Chondrocyte (in vitro differentiated cells): ENCODE measurements at regions not wholly inside any gene's neighbourhood (a gene's known extent, or its start where the extent isn't known, plus 50 kb on each side); places are given as distances from the start of the nearest gene placed in this dataset.
"Not testable (repeated sequence)": the region's sequence is repeated elsewhere in the genome, so short reads cannot be mapped to it uniquely, and the experiment has no call there.

Source experiments
- DNase-seq: peaks from one replicate; pipeline ENCODE4 v3.0.0; 2021; ENCODE audit warnings: mixed read lengths, low spot score
- H3K27ac Mint-ChIP-seq: one replicate; pipeline ENCODE4 v1.8.0; 2021; ENCODE audit warnings: mild to moderate bottlenecking, moderate library complexity, mixed read lengths; ENCODE audit not compliant: unreplicated experiment
- H3K27me3 Mint-ChIP-seq: 2 replicates; pipeline ENCODE4 v1.8.0; 2021; ENCODE audit warnings: low read depth, mixed read lengths
- H3K36me3 Mint-ChIP-seq: 2 replicates; pipeline ENCODE4 v1.8.0; 2021; ENCODE audit warnings: low read depth, mixed read lengths
- H3K4me1 Mint-ChIP-seq: 2 replicates; pipeline ENCODE4 v1.8.0; 2021; ENCODE audit warnings: low read depth, mild to moderate bottlenecking, mixed read lengths
- H3K4me3 Mint-ChIP-seq: one replicate; pipeline ENCODE4 v1.8.0; 2021; ENCODE audit warnings: mild to moderate bottlenecking, moderate library complexity, mixed read lengths; ENCODE audit not compliant: unreplicated experiment
- H3K9me3 Mint-ChIP-seq: 2 replicates; pipeline ENCODE4 v1.8.0; 2021; ENCODE audit warnings: low read depth, mixed read lengths
- TF ChIP-seq, protein P1 (sequence below): fragments of 200-600 bp; sonication (generic); IDR thresholded peaks from 2 replicates; pipeline ENCODE4 v1.5.0; 2021; ENCODE audit warnings: antibody characterized with exemption, mild to moderate bottlenecking, moderate library complexity

DNA sequence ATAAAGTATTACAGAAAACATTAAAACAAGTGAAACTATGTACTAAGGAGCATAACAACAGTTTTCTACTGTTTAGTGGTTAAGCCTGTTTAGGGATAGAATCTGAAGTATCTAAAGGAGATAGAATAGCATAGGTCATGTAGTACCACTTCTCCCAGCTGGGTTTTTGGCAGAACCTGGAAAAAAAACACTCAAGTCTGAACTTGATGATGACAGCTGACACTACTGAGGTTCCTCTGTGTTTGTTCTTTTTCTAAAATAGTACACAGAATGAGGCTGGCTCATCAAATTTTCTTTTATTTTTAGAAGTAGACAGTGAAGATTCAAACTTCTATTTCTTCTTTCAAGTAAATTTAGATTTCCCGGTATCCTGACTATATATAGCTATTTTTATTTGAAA is 203.8 kb upstream of the ACO1 start:
- Mint-ChIP-seq H3K9me3 (peaks cover 2% of the 10 kb centered on the region), H3K27me3 (peaks cover 3% of the 10 kb centered on the region), H3K27ac (no peak overlapping the region), H3K4me1 (no peaks in the 10 kb centered on the region), H3K36me3 (no peaks in the 10 kb centered on the region), H3K4me3 (no peak overlapping the region)
- TF ChIP-seq, protein P1, sequence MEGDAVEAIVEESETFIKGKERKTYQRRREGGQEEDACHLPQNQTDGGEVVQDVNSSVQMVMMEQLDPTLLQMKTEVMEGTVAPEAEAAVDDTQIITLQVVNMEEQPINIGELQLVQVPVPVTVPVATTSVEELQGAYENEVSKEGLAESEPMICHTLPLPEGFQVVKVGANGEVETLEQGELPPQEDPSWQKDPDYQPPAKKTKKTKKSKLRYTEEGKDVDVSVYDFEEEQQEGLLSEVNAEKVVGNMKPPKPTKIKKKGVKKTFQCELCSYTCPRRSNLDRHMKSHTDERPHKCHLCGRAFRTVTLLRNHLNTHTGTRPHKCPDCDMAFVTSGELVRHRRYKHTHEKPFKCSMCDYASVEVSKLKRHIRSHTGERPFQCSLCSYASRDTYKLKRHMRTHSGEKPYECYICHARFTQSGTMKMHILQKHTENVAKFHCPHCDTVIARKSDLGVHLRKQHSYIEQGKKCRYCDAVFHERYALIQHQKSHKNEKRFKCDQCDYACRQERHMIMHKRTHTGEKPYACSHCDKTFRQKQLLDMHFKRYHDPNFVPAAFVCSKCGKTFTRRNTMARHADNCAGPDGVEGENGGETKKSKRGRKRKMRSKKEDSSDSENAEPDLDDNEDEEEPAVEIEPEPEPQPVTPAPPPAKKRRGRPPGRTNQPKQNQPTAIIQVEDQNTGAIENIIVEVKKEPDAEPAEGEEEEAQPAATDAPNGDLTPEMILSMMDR: no peak
- DNase-seq: no peak

DNA sequence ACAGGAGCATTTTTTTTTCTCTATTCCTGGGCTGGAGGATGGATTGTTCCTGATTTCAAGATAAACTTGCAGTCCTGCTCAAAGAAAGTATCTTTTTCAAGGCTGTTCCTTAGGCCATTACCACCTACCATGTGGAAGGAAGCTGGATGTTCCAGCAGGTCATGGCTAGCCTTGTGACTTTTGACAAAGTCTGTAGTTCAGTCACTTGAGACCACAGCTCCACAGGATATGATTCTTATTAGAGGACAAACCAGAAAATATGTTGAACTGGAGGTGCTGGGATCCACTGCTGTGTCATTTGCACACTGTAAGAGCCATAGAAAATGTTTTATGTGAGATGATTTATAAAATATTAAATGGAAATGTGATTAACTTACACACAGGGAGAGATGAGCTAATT is 184.2 kb upstream of the ACO1 start:
- Mint-ChIP-seq H3K4me1 (no peaks in the 10 kb centered on the region), H3K27me3 (no peaks in the 10 kb centered on the region), H3K4me3 (no peak overlapping the region), H3K9me3 (peaks cover 3% of the 10 kb centered on the region), H3K36me3 (no peaks in the 10 kb centered on the region), H3K27ac (no peak overlapping the region)
- TF ChIP-seq, protein P1: no peak
- no peak for DNase-seq

DNA sequence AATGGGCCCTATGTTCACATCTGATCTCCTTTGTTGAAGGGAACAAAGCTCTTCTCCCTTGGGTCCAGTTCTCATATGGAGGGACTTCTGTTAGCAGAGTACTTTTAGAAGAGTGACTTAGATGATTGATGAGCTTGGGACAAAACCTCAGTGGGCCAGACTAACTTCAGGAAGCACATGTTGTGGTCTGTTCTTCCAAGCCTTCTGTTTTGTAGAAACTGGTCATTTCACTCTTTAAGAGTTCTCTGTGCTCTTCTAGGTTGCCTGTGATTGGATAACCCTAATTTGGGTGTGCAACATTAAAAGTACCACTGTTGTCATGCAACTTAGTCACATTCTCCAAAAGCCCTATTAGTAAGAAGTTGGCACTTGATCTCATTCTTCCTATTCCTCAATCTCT is 183.5 kb upstream of the ACO1 start:
- Mint-ChIP-seq H3K27me3 (no peaks in the 10 kb centered on the region), H3K36me3 (no peaks in the 10 kb centered on the region), H3K27ac (no peak overlapping the region), H3K4me1 (no peaks in the 10 kb centered on the region), H3K4me3 (no peak overlapping the region), H3K9me3 (peaks cover 3% of the 10 kb centered on the region)
- TF ChIP-seq, protein P1: no peak
- no peak for DNase-seq

DNA sequence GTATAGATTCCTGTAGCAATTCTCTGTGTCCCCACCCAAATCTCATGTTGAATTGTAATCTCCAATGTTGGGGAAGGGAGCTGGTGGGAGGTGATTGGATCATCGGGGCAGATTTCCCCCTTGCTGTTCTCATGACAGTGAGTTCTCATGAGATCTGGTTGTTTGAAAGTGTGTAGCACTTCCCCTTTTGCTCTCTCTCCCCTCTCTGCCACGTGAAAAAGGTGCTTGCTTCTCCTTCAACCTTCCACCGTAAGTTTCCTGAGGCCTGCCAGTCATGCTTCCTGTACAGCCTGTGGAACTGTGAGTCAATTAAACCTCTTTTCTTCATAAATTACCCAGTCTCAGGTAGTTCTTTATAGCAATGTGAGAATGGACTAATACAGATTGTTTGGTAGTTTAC is 175.3 kb upstream of the ACO1 start:
- H3K27me3 Mint-ChIP-seq, H3K4me3 Mint-ChIP-seq, DNase-seq, H3K4me1 Mint-ChIP-seq, H3K27ac Mint-ChIP-seq, H3K36me3 Mint-ChIP-seq, H3K9me3 Mint-ChIP-seq: not testable (repeated sequence)

DNA sequence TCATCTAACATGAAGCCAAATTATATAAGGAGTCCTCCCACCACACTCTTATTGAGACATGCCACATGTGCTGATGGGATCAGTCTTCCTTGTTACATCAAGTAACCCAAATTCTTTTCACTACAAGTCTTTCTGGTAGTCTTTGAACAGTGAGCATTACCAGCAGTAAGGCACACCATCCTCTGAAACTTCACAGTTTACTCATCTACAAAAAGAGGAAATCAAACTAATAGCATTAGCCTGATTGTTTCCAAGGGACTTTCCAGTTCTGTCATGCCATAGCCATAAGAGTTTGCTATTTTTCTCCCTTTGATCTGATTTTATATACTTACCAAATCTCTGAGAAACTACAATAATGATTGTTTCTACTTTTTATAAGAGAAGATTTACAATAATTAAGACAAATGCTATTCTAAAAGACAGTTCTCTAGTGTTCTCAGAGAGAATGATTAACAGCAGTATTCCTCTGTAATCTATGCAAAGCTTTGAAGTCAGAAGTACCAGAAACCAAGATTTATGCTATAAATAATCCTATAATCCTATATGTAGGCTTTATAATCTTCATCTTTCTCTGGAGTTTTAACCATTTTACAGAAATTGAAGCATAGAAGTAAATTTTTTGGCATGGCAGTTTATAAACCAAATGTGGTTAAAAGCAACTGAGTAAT is 166.2 kb upstream of the ACO1 start:
- Mint-ChIP-seq H3K9me3 (peaks cover 16% of the 10 kb centered on the region), H3K27ac (no peak overlapping the region), H3K36me3 (no peaks in the 10 kb centered on the region), H3K27me3 (no peaks in the 10 kb centered on the region), H3K4me3 (no peak overlapping the region), H3K4me1 (no peaks in the 10 kb centered on the region)
- DNase-seq: no peak
- TF ChIP-seq, protein P1: no peak

DNA sequence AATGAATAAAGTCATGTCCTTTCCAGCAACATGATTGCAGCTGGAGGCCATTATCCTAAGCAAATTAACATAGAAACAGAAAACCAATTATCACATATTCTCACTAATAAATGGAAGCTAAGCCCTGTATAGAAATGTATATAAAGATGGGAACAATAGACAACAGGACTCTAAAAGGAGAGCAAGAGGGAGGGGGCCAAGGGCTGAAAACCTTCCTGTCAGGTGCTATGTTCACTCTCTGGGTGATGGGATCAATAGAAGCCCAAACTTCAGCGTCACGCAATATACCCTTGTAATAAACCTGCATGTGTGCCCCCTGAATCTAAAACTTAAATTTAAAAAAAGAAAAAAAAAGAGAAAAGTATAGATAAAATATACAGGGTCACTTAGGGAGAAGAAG is 163.7 kb upstream of the ACO1 start:
- no peaks in the 10 kb centered on the region for H3K36me3 Mint-ChIP-seq
- TF ChIP-seq, protein P1: no peak
- H3K4me1 Mint-ChIP-seq: no peaks in the 10 kb centered on the region
- H3K27me3 Mint-ChIP-seq: no peaks in the 10 kb centered on the region
- no peak overlapping the region for H3K27ac Mint-ChIP-seq
- H3K9me3 Mint-ChIP-seq: peaks cover 4% of the 10 kb centered on the region
- no peak overlapping the region for H3K4me3 Mint-ChIP-seq
- DNase-seq: no peak
